HepG2 (cell line): ENCODE measurements at regions not wholly inside any gene's neighbourhood (a gene's known extent, or its start where the extent isn't known, plus 50 kb on each side); places are given as distances from the start of the nearest gene placed in this dataset.

Source experiments
- DNMT3B ChIP-seq: conservative IDR thresholded peaks from 2 replicates; pipeline ENCODE4 v1.6.1; 2016; ENCODE audit warnings: missing biosample characterization, control low read depth
- HMGXB4 ChIP-seq, 2 experiments: sonication (generic) in 1 of 2; formaldehyde crosslinking in 1 of 2; IDR thresholded peaks; 2 replicates each; pipeline versions ENCODE4 v1.4.0 to v1.6.1; 2018 to 2020; ENCODE audit warnings: missing genetic modification reagents in 2 of 2, borderline replicate concordance in 1 of 2, low read depth in 1 of 2, mild to moderate bottlenecking in 1 of 2, missing biosample characterization in 1 of 2
- MED13 ChIP-seq: sonication (generic); formaldehyde crosslinking; IDR thresholded peaks from 2 replicates; pipeline ENCODE4 v1.5.0; 2020; ENCODE audit warnings: missing genetic modification reagents
- NBN ChIP-seq: fragments of 450-650 bp; conservative IDR thresholded peaks from 2 replicates; pipeline ENCODE4 v1.6.1; 2017
- NKX3-1 ChIP-seq: sonication (generic); formaldehyde crosslinking; IDR thresholded peaks from 2 replicates; pipeline ENCODE4 v1.5.0; 2020; ENCODE audit warnings: missing genetic modification reagents
- PBX3 ChIP-seq: sonication (generic); formaldehyde crosslinking; IDR thresholded peaks from 2 replicates; pipeline ENCODE4 v1.8.1; 2023; ENCODE audit warnings: missing genetic modification reagents, inconsistent platforms, borderline replicate concordance
- SP2 ChIP-seq: sonication (generic); formaldehyde crosslinking; IDR thresholded peaks from 2 replicates; pipeline ENCODE4 v1.5.1; 2020; ENCODE audit warnings: mild to moderate bottlenecking, missing genetic modification reagents
- TCF7L2 ChIP-seq: IDR thresholded peaks from 2 replicates; pipeline ENCODE4 v1.6.1; 2011; ENCODE audit warnings: mild to moderate bottlenecking, low read depth, low read length, moderate library complexity
- YY1 ChIP-seq: IDR thresholded peaks from 2 replicates; pipeline ENCODE4 v1.6.1; 2011; ENCODE audit warnings: low read length, low read depth, moderate library complexity, mild to moderate bottlenecking; ENCODE audit not compliant: insufficient read depth, insufficient replicate concordance
- ZGPAT ChIP-seq: IDR thresholded peaks from 2 replicates; pipeline ENCODE4 v1.6.1; 2016; ENCODE audit warnings: mild to moderate bottlenecking
- ZMAT5 ChIP-seq: sonication (generic); formaldehyde crosslinking; IDR thresholded peaks from 2 replicates; pipeline ENCODE4 v1.5.0; 2020; ENCODE audit warnings: mild to moderate bottlenecking, low read depth, missing genetic modification reagents, borderline replicate concordance
- ZNF205 ChIP-seq: IDR thresholded peaks from 2 replicates; pipeline ENCODE4 v1.6.1; 2018; ENCODE audit warnings: missing biosample characterization, missing genetic modification reagents
- ZNF484 ChIP-seq: sonication (generic); formaldehyde crosslinking; IDR thresholded peaks from 2 replicates; pipeline ENCODE4 v1.5.1; 2020; ENCODE audit warnings: mild to moderate bottlenecking, low read depth, missing genetic modification reagents, borderline replicate concordance
- ZNF576 ChIP-seq: sonication (generic); formaldehyde crosslinking; IDR thresholded peaks from 2 replicates; pipeline ENCODE4 v1.4.0; 2020; ENCODE audit warnings: mild to moderate bottlenecking, missing genetic modification reagents
- ZNF619 ChIP-seq: sonication (generic); formaldehyde crosslinking; IDR thresholded peaks from 2 replicates; pipeline ENCODE4 v1.4.0; 2020; ENCODE audit warnings: mild to moderate bottlenecking, missing genetic modification reagents
- ZNF775 ChIP-seq: sonication (generic); formaldehyde crosslinking; IDR thresholded peaks from 2 replicates; pipeline ENCODE4 v1.4.0; 2020; ENCODE audit warnings: missing genetic modification reagents, mild to moderate bottlenecking, moderate library complexity, borderline replicate concordance
- TF ChIP-seq, protein P1 (sequence below): sonication (generic); formaldehyde crosslinking; IDR thresholded peaks from 2 replicates; pipeline ENCODE4 v1.9.0; 2021; ENCODE audit warnings: missing genetic modification reagents, mild to moderate bottlenecking, borderline replicate concordance
- TF ChIP-seq, protein P2 (sequence below): IDR thresholded peaks from 2 replicates; pipeline ENCODE4 v1.6.1; 2012; ENCODE audit warnings: low read length, improper control_type of control experiment

GRCh38 chr18:79588636-79589481, 90.7 kb upstream of the CTDP1 start (continued):
- TF ChIP-seq ZNF576 (CRISPR knock-in tag) (0 out of 2 replicates have a peak, but pooled peaks have one; percentile 30), ZNF775 (CRISPR knock-in tag) (peak; percentile 82; the same call in 1 of the 2 replicates), ZMAT5 (no peak), ZNF484 (CRISPR knock-in tag) (no peak), SP2 (CRISPR knock-in tag) (no peak), MED13 (CRISPR knock-in tag) (no peak), NKX3-1 (CRISPR knock-in tag) (peak; percentile 79), DNMT3B (CRISPR knock-in tag) (0 out of 2 replicates have a peak, but pooled peaks have one; percentile 26), TCF7L2 (no peak), NBN (no peak), PBX3 (CRISPR knock-in tag) (0 out of 2 replicates have a peak, but pooled peaks have one; percentile 71), ZGPAT (peak; percentile 72), HMGXB4 (CRISPR knock-in tag; IDR thresholded peaks at IDR 0.05; ENCODE audit: borderline replicate concordance in 1 of 2, low read depth in 1 of 2) (0 out of 4 replicates have a peak, but pooled peaks of 1 of the 2 experiments have one; percentile 42), ZNF205 (CRISPR knock-in tag) (0 out of 2 replicates have a peak, but pooled peaks have one; percentile 40), YY1 (peak; percentile 29), ZNF619 (CRISPR knock-in tag) (no peak)
- TF ChIP-seq, protein P1, sequence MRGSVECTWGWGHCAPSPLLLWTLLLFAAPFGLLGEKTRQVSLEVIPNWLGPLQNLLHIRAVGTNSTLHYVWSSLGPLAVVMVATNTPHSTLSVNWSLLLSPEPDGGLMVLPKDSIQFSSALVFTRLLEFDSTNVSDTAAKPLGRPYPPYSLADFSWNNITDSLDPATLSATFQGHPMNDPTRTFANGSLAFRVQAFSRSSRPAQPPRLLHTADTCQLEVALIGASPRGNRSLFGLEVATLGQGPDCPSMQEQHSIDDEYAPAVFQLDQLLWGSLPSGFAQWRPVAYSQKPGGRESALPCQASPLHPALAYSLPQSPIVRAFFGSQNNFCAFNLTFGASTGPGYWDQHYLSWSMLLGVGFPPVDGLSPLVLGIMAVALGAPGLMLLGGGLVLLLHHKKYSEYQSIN = no peak
- TF ChIP-seq, protein P2, sequence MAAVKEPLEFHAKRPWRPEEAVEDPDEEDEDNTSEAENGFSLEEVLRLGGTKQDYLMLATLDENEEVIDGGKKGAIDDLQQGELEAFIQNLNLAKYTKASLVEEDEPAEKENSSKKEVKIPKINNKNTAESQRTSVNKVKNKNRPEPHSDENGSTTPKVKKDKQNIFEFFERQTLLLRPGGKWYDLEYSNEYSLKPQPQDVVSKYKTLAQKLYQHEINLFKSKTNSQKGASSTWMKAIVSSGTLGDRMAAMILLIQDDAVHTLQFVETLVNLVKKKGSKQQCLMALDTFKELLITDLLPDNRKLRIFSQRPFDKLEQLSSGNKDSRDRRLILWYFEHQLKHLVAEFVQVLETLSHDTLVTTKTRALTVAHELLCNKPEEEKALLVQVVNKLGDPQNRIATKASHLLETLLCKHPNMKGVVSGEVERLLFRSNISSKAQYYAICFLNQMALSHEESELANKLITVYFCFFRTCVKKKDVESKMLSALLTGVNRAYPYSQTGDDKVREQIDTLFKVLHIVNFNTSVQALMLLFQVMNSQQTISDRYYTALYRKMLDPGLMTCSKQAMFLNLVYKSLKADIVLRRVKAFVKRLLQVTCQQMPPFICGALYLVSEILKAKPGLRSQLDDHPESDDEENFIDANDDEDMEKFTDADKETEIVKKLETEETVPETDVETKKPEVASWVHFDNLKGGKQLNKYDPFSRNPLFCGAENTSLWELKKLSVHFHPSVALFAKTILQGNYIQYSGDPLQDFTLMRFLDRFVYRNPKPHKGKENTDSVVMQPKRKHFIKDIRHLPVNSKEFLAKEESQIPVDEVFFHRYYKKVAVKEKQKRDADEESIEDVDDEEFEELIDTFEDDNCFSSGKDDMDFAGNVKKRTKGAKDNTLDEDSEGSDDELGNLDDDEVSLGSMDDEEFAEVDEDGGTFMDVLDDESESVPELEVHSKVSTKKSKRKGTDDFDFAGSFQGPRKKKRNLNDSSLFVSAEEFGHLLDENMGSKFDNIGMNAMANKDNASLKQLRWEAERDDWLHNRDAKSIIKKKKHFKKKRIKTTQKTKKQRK = no peak
